ENCODE measurements at regions not wholly inside any gene's neighbourhood (a gene's known extent, or its start where the extent isn't known, plus 50 kb on each side); places are given as distances from the start of the nearest gene placed in this dataset.

DNA sequence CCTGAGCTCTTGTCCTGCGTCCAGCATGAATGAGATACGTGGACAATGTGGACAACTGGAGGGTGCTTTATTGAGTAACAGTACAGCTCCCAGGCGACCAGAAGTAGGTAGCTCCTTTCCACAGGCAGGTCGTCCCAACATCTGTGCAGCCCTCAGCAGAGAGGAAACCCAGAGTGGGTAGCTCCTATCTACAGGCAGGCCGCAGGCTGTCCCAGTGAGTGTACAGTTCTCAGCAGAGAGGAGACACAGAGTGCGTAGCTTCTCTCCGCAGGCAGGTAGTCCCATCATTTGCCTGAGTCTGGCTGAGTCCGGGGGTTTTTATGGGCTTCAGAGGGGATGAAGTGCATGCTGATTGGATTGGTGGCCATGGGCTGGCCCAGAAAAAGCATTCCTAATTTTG, 373.3 kb downstream of the CHSY3 start:
- TF ChIP-seq, protein P1, sequence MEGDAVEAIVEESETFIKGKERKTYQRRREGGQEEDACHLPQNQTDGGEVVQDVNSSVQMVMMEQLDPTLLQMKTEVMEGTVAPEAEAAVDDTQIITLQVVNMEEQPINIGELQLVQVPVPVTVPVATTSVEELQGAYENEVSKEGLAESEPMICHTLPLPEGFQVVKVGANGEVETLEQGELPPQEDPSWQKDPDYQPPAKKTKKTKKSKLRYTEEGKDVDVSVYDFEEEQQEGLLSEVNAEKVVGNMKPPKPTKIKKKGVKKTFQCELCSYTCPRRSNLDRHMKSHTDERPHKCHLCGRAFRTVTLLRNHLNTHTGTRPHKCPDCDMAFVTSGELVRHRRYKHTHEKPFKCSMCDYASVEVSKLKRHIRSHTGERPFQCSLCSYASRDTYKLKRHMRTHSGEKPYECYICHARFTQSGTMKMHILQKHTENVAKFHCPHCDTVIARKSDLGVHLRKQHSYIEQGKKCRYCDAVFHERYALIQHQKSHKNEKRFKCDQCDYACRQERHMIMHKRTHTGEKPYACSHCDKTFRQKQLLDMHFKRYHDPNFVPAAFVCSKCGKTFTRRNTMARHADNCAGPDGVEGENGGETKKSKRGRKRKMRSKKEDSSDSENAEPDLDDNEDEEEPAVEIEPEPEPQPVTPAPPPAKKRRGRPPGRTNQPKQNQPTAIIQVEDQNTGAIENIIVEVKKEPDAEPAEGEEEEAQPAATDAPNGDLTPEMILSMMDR (tag by site-specific recombination; IDR thresholded peaks at IDR 0.05), result no peak
- no peak for TF ChIP-seq ZNF214 (tag by site-specific recombination; IDR thresholded peaks at IDR 0.05; ENCODE audit: borderline replicate concordance)
- TF ChIP-seq ZNF792 (tag by site-specific recombination; IDR thresholded peaks at IDR 0.05), result no peak
- no peak for TF ChIP-seq REPIN1 (tag by site-specific recombination; IDR thresholded peaks at IDR 0.05; ENCODE audit: low read depth)
